Tibial nerve (tissue), 4 donors: ENCODE measurements at regions not wholly inside any gene's neighbourhood (a gene's known extent, or its start where the extent isn't known, plus 50 kb on each side); places are given as distances from the start of the nearest gene placed in this dataset.

Experiments
- CTCF ChIP-seq, 5 experiments: fragments of 200-600 bp in 3 of 5; fragments of 450-650 bp in 2 of 5; sonication (generic) in 3 of 5; IDR thresholded peaks; one replicate each; pipeline ENCODE4 v1.5.1; 2016 to 2019; ENCODE audit warnings: antibody characterized with exemption in 5 of 5, mild to moderate bottlenecking in 3 of 5, moderate library complexity in 2 of 5
- EP300 ChIP-seq, 2 donors: sonication (generic); formaldehyde crosslinking; IDR thresholded peaks; one replicate each; pipeline ENCODE4 v1.6.1; 2017; ENCODE audit warnings: antibody characterized with exemption in 2 of 2, mild to moderate bottlenecking in 1 of 2

- peak; percentile 10 to 40 (median 20) for TF ChIP-seq CTCF (IDR thresholded peaks at IDR 0.05)
- no peak for TF ChIP-seq EP300 (IDR thresholded peaks at IDR 0.05)
Measured at GRCh38 chr9:119961774-119962424, 592.7 kb upstream of the BRINP1 start.
